ENCODE measurements at regions not wholly inside any gene's neighbourhood (a gene's known extent, or its start where the extent isn't known, plus 50 kb on each side); places are given as distances from the start of the nearest gene placed in this dataset.

GRCh38 chr9:117875886-117876285 lies 171.7 kb downstream of the TLR4 start:
- TF ChIP-seq EZH2phosphoT487 (IDR thresholded peaks at IDR 0.05; ENCODE audit: unreplicated experiment) (no peak), JUNB (IDR thresholded peaks at IDR 0.05; ENCODE audit: unreplicated experiment) (no peak), NANOG (IDR thresholded peaks at IDR 0.05; ENCODE audit: borderline replicate concordance) (no peak), CTCF (conservative IDR thresholded peaks at IDR 0.05; ENCODE audit: low read depth in 2 of 2) (no peak), POLR2AphosphoS5 (IDR thresholded peaks at IDR 0.05; ENCODE audit: low read depth) (no peak), EZH2 (IDR thresholded peaks at IDR 0.05; ENCODE audit: low read depth, unreplicated experiment) (no peak), ZNF114 (CRISPR knock-in tag; IDR thresholded peaks at IDR 0.05) (no peak), REST (IDR thresholded peaks at IDR 0.05; ENCODE audit: unreplicated experiment) (no peak), CREB1 (CRISPR knock-in tag; IDR thresholded peaks at IDR 0.05; ENCODE audit: low read depth) (no peak), ZNF462 (CRISPR knock-in tag; IDR thresholded peaks at IDR 0.05) (no peak), ZNF331 (CRISPR knock-in tag; IDR thresholded peaks at IDR 0.05; ENCODE audit: low read depth) (no peak)

All from GM23338 (cell line).